ENCODE measurements at regions not wholly inside any gene's neighbourhood (a gene's known extent, or its start where the extent isn't known, plus 50 kb on each side); places are given as distances from the start of the nearest gene placed in this dataset.
"Not testable (repeated sequence)": the region's sequence is repeated elsewhere in the genome, so short reads cannot be mapped to it uniquely, and the experiment has no call there.

DNA sequence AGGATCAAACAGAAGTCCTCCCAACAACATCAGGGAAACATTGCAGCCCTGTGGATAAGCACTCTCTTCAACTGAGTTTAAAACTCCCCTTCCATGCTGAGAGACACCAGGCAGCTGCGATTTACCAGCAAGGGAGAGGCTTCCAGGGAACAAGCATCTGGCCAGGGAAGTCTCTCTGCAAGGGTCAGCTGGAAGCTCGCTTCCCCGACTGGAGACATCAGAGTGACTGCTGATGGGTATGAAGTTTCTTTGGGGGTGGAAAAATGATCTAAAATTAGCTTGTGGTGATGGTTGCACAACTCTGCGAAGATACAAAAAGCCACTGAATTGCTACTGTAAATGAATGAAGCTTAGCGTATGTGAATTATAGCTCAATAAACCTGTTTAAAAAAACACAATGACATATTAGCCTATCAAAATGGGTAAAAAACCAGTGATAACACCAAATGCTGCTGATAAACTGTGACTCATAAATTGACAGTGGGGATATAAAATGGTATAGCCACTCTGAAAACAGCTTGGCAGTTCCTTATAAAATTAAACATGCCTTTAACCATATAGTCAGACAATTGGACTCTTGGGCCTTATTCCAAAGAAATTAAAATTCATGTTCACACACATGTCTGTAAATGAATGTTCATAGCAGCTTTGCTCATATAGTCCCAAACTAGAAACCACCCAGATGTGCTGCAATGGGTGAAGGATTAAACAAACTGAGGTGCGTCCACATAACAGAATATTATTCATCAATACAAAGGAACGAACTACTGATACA lies 1082.0 kb downstream of the SOCS6 start:
- H3K4me1 Mint-ChIP-seq (ENCODE audit: low read depth, unreplicated experiment) = no peaks in the 10 kb centered on the region
- H3K36me3 Mint-ChIP-seq (ENCODE audit: unreplicated experiment) = peaks cover 17% of the 10 kb centered on the region
- no peak overlapping the region for H3K4me3 Mint-ChIP-seq (ENCODE audit: unreplicated experiment)
- H3K9me3 Mint-ChIP-seq (ENCODE audit: unreplicated experiment) = no peaks in the 10 kb centered on the region
- H3K27ac Mint-ChIP-seq (ENCODE audit: unreplicated experiment) = no peak overlapping the region
- no peak for DNase-seq
- TF ChIP-seq, protein P1, sequence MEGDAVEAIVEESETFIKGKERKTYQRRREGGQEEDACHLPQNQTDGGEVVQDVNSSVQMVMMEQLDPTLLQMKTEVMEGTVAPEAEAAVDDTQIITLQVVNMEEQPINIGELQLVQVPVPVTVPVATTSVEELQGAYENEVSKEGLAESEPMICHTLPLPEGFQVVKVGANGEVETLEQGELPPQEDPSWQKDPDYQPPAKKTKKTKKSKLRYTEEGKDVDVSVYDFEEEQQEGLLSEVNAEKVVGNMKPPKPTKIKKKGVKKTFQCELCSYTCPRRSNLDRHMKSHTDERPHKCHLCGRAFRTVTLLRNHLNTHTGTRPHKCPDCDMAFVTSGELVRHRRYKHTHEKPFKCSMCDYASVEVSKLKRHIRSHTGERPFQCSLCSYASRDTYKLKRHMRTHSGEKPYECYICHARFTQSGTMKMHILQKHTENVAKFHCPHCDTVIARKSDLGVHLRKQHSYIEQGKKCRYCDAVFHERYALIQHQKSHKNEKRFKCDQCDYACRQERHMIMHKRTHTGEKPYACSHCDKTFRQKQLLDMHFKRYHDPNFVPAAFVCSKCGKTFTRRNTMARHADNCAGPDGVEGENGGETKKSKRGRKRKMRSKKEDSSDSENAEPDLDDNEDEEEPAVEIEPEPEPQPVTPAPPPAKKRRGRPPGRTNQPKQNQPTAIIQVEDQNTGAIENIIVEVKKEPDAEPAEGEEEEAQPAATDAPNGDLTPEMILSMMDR (IDR thresholded peaks at IDR 0.05; ENCODE audit: partially characterized antibody, unreplicated experiment) = no peak
- H3K27me3 Mint-ChIP-seq (ENCODE audit: unreplicated experiment) = no peaks in the 10 kb centered on the region

DNA sequence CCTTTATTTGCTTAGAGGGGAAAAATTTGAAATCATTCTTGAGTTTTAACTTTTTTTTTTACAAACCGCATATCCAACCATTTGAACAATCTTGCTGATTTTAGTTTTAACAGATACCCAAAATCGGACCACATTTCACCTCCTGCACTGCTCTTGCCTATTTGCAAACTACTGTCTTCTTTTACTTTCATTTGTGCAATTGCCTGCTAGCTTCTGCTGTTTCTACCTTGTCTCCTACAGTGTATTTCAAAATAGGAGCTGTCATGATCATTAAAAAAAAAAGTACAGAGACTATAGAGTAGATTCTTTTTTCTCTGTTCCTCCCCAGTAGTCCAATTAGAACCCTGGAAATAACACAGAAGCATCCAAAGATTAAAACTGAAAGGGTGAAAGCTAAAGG lies 1081.2 kb downstream of the SOCS6 start:
- DNase-seq = no peak
- H3K36me3 Mint-ChIP-seq (ENCODE audit: unreplicated experiment) = peaks cover 17% of the 10 kb centered on the region
- no peaks in the 10 kb centered on the region for H3K4me1 Mint-ChIP-seq (ENCODE audit: low read depth, unreplicated experiment)
- no peak overlapping the region for H3K27ac Mint-ChIP-seq (ENCODE audit: unreplicated experiment)
- H3K4me3 Mint-ChIP-seq (ENCODE audit: unreplicated experiment) = no peak overlapping the region
- H3K9me3 Mint-ChIP-seq (ENCODE audit: unreplicated experiment) = no peaks in the 10 kb centered on the region
- TF ChIP-seq, protein P1 (IDR thresholded peaks at IDR 0.05; ENCODE audit: partially characterized antibody, unreplicated experiment) = no peak
- H3K27me3 Mint-ChIP-seq (ENCODE audit: unreplicated experiment) = no peaks in the 10 kb centered on the region

DNA sequence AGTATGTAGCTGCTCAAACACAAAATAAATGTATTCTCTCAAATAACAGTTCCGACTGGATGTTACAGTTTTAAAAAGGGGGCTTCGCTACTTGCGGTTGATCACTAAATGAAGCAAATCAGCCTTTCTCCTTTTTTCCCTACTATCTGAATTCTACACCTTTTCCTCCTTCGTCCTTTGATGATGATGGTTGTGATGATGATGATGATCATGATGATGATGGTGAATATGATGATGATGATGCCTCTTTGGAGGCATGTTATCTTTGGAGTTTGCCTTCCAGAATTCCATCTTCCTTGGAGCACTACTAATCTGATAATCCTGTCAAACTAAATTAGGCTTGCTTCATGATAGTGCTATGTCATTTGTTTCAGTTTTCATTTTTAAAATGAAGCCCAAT lies 1073.3 kb downstream of the SOCS6 start:
- H3K4me3 Mint-ChIP-seq (ENCODE audit: unreplicated experiment) = no peak overlapping the region
- peaks cover 4% of the 10 kb centered on the region for H3K4me1 Mint-ChIP-seq (ENCODE audit: low read depth, unreplicated experiment)
- no peak for DNase-seq
- H3K27me3 Mint-ChIP-seq (ENCODE audit: unreplicated experiment) = no peaks in the 10 kb centered on the region
- no peaks in the 10 kb centered on the region for H3K9me3 Mint-ChIP-seq (ENCODE audit: unreplicated experiment)
- H3K36me3 Mint-ChIP-seq (ENCODE audit: unreplicated experiment) = peaks cover 11% of the 10 kb centered on the region
- TF ChIP-seq, protein P1 (IDR thresholded peaks at IDR 0.05; ENCODE audit: partially characterized antibody, unreplicated experiment) = no peak
- no peak overlapping the region for H3K27ac Mint-ChIP-seq (ENCODE audit: unreplicated experiment)

DNA sequence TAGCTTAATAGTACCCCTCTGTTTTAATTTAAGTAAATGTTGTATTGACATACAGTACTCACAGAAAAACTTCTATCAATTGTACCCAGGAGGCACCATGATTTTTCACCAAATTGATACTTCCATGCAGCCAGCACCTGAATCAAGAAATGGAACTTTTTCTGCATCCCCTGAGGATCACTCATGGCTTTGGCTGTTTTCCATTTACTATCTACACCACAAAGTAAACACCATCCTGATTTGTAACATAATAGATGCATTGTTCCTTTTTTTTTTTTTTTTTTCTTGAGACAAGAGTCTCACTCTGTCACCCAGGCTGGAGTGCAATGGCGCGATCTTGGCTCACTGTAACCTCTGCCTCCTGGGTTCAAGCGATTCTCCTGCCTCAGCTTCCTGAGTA lies 1066.8 kb downstream of the SOCS6 start:
- H3K27me3 Mint-ChIP-seq (ENCODE audit: unreplicated experiment); DNase-seq; H3K27ac Mint-ChIP-seq (ENCODE audit: unreplicated experiment); H3K36me3 Mint-ChIP-seq (ENCODE audit: unreplicated experiment); H3K9me3 Mint-ChIP-seq (ENCODE audit: unreplicated experiment); H3K4me1 Mint-ChIP-seq (ENCODE audit: low read depth, unreplicated experiment); H3K4me3 Mint-ChIP-seq (ENCODE audit: unreplicated experiment): not testable (repeated sequence)

DNA sequence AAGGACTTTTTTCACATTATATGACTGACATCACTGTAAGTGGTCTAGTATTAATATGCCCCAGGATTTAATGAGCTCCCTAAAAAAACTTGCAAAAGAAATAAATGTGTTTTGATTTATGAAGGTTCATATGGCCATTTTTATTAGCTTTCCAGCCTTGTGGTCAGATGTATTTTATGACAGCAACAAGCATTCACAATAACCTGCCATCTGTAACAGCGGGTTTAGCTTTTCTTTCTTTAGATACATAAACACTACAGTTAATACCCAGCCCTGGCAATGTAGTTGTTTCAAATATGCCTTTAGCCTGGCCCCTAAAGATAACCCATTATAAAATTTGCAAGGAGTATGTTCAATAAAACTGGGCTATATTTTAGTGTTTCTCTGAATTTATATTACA lies 1063.8 kb downstream of the SOCS6 start:
- Mint-ChIP-seq H3K9me3 (ENCODE audit: unreplicated experiment) (no peaks in the 10 kb centered on the region), H3K27ac (ENCODE audit: unreplicated experiment) (no peak overlapping the region), H3K4me1 (ENCODE audit: low read depth, unreplicated experiment) (no peaks in the 10 kb centered on the region), H3K36me3 (ENCODE audit: unreplicated experiment) (no peaks in the 10 kb centered on the region), H3K4me3 (ENCODE audit: unreplicated experiment) (no peak overlapping the region), H3K27me3 (ENCODE audit: unreplicated experiment) (no peaks in the 10 kb centered on the region)
- no peak for DNase-seq
- TF ChIP-seq, protein P1 (IDR thresholded peaks at IDR 0.05; ENCODE audit: partially characterized antibody, unreplicated experiment) = no peak
